HG02943 (cell line): ENCODE measurements at regions not wholly inside any gene's neighbourhood (a gene's known extent, or its start where the extent isn't known, plus 50 kb on each side); places are given as distances from the start of the nearest gene placed in this dataset.
"Not testable (repeated sequence)": the region's sequence is repeated elsewhere in the genome, so short reads cannot be mapped to it uniquely, and the experiment has no call there.

Experiments used
- ATAC-seq: cut with Tn5 transposase; IDR thresholded peaks from one replicate; pipeline ENCODE4 v1.9.1; 2021; ENCODE audit warnings: mild to moderate bottlenecking, low read depth, moderate library complexity; ENCODE audit not compliant: unreplicated experiment

GRCh38 chr6:140824595-140824994 lies 1308.1 kb upstream of the GJE1 start:
- no peak for ATAC-seq

- no peak for ATAC-seq
Observed at GRCh38 chr6:140821196-140821595, 1311.5 kb upstream of the GJE1 start.

GRCh38 chr6:140817176-140817575 lies 1315.5 kb upstream of the GJE1 start:
- no peak for ATAC-seq

- no peak for ATAC-seq
Observed at GRCh38 chr6:140816681-140817080, 1316.0 kb upstream of the GJE1 start.

GRCh38 chr6:140812636-140813035 lies 1320.1 kb upstream of the GJE1 start:
- ATAC-seq = no peak

GRCh38 chr6:140811642-140812041 lies 1321.1 kb upstream of the GJE1 start:
- no peak for ATAC-seq

- ATAC-seq = peak; percentile 75
Observed at GRCh38 chr6:140809694-140810101, 1323.0 kb upstream of the GJE1 start.

- no peak for ATAC-seq
Observed at GRCh38 chr6:140806431-140806830, 1326.3 kb upstream of the GJE1 start.

- ATAC-seq = no peak
Observed at GRCh38 chr6:140794544-140794943, 1338.2 kb upstream of the GJE1 start.

GRCh38 chr6:140790109-140790508 lies 1342.6 kb upstream of the GJE1 start:
- no peak for ATAC-seq

GRCh38 chr6:140789466-140789865 lies 1343.3 kb upstream of the GJE1 start:
- ATAC-seq = no peak

GRCh38 chr6:140785926-140786325 lies 1346.8 kb upstream of the GJE1 start:
- no peak for ATAC-seq

- no peak for ATAC-seq
Observed at GRCh38 chr6:140784573-140784972, 1348.2 kb upstream of the GJE1 start.

- not testable (repeated sequence) for ATAC-seq
Observed at GRCh38 chr6:140783504-140783903, 1349.2 kb upstream of the GJE1 start.

- no peak for ATAC-seq
Observed at GRCh38 chr6:140782941-140783340, 1349.8 kb upstream of the GJE1 start.

GRCh38 chr6:140779991-140780596 lies 1352.6 kb upstream of the GJE1 start:
- ATAC-seq = no peak

- ATAC-seq = no peak
Observed at GRCh38 chr6:140779341-140779740, 1353.4 kb upstream of the GJE1 start.

GRCh38 chr6:140777780-140778179 lies 1354.9 kb upstream of the GJE1 start:
- no peak for ATAC-seq

GRCh38 chr6:140775061-140775460 lies 1357.7 kb upstream of the GJE1 start:
- no peak for ATAC-seq

- no peak for ATAC-seq
Observed at GRCh38 chr6:140774080-140774505, 1358.6 kb upstream of the GJE1 start.

GRCh38 chr6:140773276-140773675 lies 1359.4 kb upstream of the GJE1 start:
- no peak for ATAC-seq

GRCh38 chr6:140772576-140772975 lies 1360.1 kb upstream of the GJE1 start:
- ATAC-seq = no peak

- no peak for ATAC-seq
Observed at GRCh38 chr6:140768133-140768532, 1364.6 kb upstream of the GJE1 start.
